K562 (cell line): ENCODE measurements at regions not wholly inside any gene's neighbourhood (a gene's known extent, or its start where the extent isn't known, plus 50 kb on each side); places are given as distances from the start of the nearest gene placed in this dataset.

Experiments used
- ATAC-seq: fragments of 200-7000 bp; cut with Tn5 transposase; 3 replicates; pipeline ENCODE4 v1.9.1; 2020; ENCODE audit warnings: moderate library complexity
- BruUV-seq: library from RNA; stranded (reverse); fragments of 400-500 nt; replicated peaks from 2 replicates; lab custom pipeline; 2021; lab: Mats Ljungman, UMichigan
- CTCF ChIA-PET: fragments of 300-600 bp; formaldehyde crosslinking; extraction: SDS; loops from one replicate; lab custom pipeline; 2021; ENCODE audit warnings: low intra/inter-chr PET ratio; lab: Yijun Ruan, JAX
- POLR2A ChIA-PET: fragments of 300-600, 350-650 bp; sonication (Branson Sonifier 250); formaldehyde crosslinking; extraction: SDS; loops from one replicate; lab custom pipeline; 2021; ENCODE audit warnings: antibody characterized with exemption, inconsistent platforms; lab: Yijun Ruan, JAX
- DNase-seq, 4 experiments: peaks; one replicate each; pipeline versions ENCODE4 v3.0.0 to v3.0.0-alpha.2; 2011 to 2018; ENCODE audit warnings: low spot score in 3 of 4, mixed read lengths in 3 of 4; ENCODE audit errors: extremely low read depth in 1 of 4
- FAIRE-seq: peaks from 2 replicates; lab custom pipeline; 2011; peaks lifted over from hg19 to GRCh38; lab: Jason Lieb, UNC
- H2AFZ ChIP-seq: 2 replicates; pipeline ENCODE4 v1.6.0; 2011; ENCODE audit warnings: low read depth, low read length, control low read depth, inconsistent platforms
- H3K27ac ChIP-seq: fragments of 200-600 bp; 3 replicates; pipeline ENCODE4 v1.8.0; 2011; ENCODE audit warnings: low read depth, mild to moderate bottlenecking, control low read depth, inconsistent platforms, low read length, moderate library complexity, mixed read lengths; ENCODE audit errors: extremely low read depth
- H3K27me3 ChIP-seq, 2 experiments: fragments of 300-600 bp in 1 of 2; 2 replicates in 1 of 2; 3 replicates in 1 of 2; pipeline versions ENCODE4 v1.6.0 to v1.8.0; 2011; ENCODE audit warnings: inconsistent platforms in 2 of 2, low read length in 2 of 2, mild to moderate bottlenecking in 1 of 2, mixed read lengths in 1 of 2, moderate library complexity in 1 of 2; ENCODE audit not compliant: control insufficient read depth in 2 of 2, insufficient read depth in 2 of 2
- H3K36me3 ChIP-seq: fragments of 300-600 bp; 3 replicates; pipeline ENCODE4 v1.8.0; 2011; ENCODE audit warnings: mild to moderate bottlenecking, low read length, inconsistent platforms; ENCODE audit not compliant: control insufficient read depth, insufficient read depth
- H3K4me1 ChIP-seq, 2 experiments: fragments of 200-600 bp in 1 of 2; replicated peaks in 1 of 2; 2 replicates in 1 of 2; 3 replicates in 1 of 2; pipeline versions ENCODE4 v1.5.1 to v1.8.0; 2011; ENCODE audit warnings: inconsistent platforms in 2 of 2, low read length in 2 of 2, mild to moderate bottlenecking in 1 of 2, mixed read lengths in 1 of 2, moderate library complexity in 1 of 2; ENCODE audit not compliant: control insufficient read depth in 2 of 2, insufficient read depth in 2 of 2
- H3K4me2 ChIP-seq: 2 replicates; pipeline ENCODE4 v1.6.1; 2011; ENCODE audit warnings: low read length, control low read depth, inconsistent platforms, mixed read lengths; ENCODE audit not compliant: insufficient read depth
- H3K4me3 ChIP-seq: fragments of 200-600 bp; sonication (generic), shearing (Covaris generic); 2 replicates; pipeline ENCODE4 v1.5.1; 2016; ENCODE audit warnings: control low read depth, inconsistent platforms
- H3K79me2 ChIP-seq: fragments of 200-600 bp; 3 replicates; pipeline ENCODE4 v1.8.0; 2011; ENCODE audit warnings: low read length, inconsistent platforms; ENCODE audit not compliant: control insufficient read depth, insufficient read depth
- H3K9ac ChIP-seq, 2 experiments: 2 replicates each; pipeline versions ENCODE4 v1.6.0 to v1.6.1; 2011; ENCODE audit warnings: low read depth in 2 of 2, low read length in 2 of 2, control low read depth in 1 of 2, inconsistent platforms in 1 of 2, mild to moderate bottlenecking in 1 of 2, mixed read lengths in 1 of 2; ENCODE audit not compliant: insufficient read depth in 1 of 2
- H3K9me1 ChIP-seq: one replicate; pipeline ENCODE4 v1.6.0; 2011; ENCODE audit warnings: inconsistent platforms, mild to moderate bottlenecking, low read length, moderate library complexity; ENCODE audit not compliant: control insufficient read depth, insufficient read depth
- H3K9me3 ChIP-seq: replicated peaks from 2 replicates; pipeline ENCODE4 v1.5.1; 2011; ENCODE audit warnings: low read depth, low read length, inconsistent platforms; ENCODE audit not compliant: control insufficient read depth, insufficient read depth
- H4K20me1 ChIP-seq: replicated peaks from 2 replicates; pipeline ENCODE4 v1.6.1; 2011; ENCODE audit warnings: low read length, inconsistent platforms, mixed read lengths; ENCODE audit not compliant: control insufficient read depth, insufficient read depth
- GTF3C2 ChIP-seq: IDR thresholded peaks from 3 replicates; pipeline ENCODE4 v1.6.1; 2011; ENCODE audit warnings: borderline replicate concordance, mild to moderate bottlenecking, moderate library complexity; ENCODE audit not compliant: insufficient read length; ENCODE audit errors: extremely low read depth
- KHSRP ChIP-seq: fragments of 450-650 bp; IDR thresholded peaks from 2 replicates; pipeline ENCODE4 v1.6.1; 2017
- MYC ChIP-seq, 2 experiments: fragments of 250-450 bp in 1 of 2; sonication (Bioruptor Pico) in 1 of 2; IDR thresholded peaks; 2 replicates each; pipeline versions ENCODE4 v1.5.1 to v1.6.1; 2012 to 2021; ENCODE audit warnings: low read depth in 2 of 2, borderline replicate concordance in 1 of 2, improper control_type of control experiment in 1 of 2, low read length in 1 of 2, mild to moderate bottlenecking in 1 of 2, moderate library complexity in 1 of 2
- POLR2AphosphoS2 ChIP-seq: IDR thresholded peaks from 2 replicates; pipeline ENCODE4 v1.6.1; 2012; ENCODE audit warnings: low read length, improper control_type of control experiment
- WGBS: fragments of 100-300 bp; shearing (Covaris generic); methylation state at CpG from one replicate; pipeline ENCODE4 v1.1.6; 2016; ENCODE audit warnings: low coverage, mixed read lengths; ENCODE audit not compliant: insufficient coverage; ENCODE audit errors: missing lambda C conversion rate; 5-methylcytosine and 5-hydroxymethylcytosine counted together
- in situ Hi-C: fragments of 300-500 bp; cut with MboI; formaldehyde crosslinking; loops from 4 replicates; pipeline ENCODE4 v1.15.0; 2018; ENCODE audit warnings: inconsistent platforms, mixed read lengths
- intact Hi-C: fragments of 100-400 bp; cut with micrococcal nuclease; formaldehyde crosslinking; loops from 2 replicates; pipeline ENCODE4 v1.14.2; 2022

DNA sequence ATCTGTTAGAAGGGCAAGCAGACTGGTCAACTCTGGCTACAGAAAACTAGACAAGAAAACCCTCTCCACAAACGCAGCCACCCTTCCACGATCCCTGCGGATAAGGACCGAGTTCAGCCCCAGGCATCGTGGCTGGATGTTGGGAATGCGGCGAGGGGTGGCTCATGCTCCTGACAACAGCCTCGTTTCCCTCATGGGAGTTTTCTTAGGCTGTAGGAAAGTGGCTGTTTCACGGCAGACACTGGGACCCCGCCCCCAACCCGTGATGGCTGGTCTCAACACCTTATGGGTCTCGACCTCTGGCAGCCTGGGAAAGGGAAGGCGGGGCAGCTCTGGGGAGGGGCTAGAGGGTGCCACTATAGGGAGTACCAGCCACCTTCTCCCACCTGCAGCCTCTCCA, 123.3 kb downstream of the RFLNA start:
- no peak overlapping the region for H2AFZ ChIP-seq
- DNase-seq = no peak
- intact Hi-C loops = no loop called here
- no peak overlapping the region for H3K27ac ChIP-seq
- H3K4me3 ChIP-seq = no peak overlapping the region
- in situ Hi-C loops = no loop called here
- no peak for ATAC-seq
- no peak overlapping the region for H3K4me2 ChIP-seq
- H3K9me1 ChIP-seq = no peaks in the 10 kb centered on the region
- BruUV-seq = no TSS peak
- no peaks in the 10 kb centered on the region for H3K79me2 ChIP-seq
- 91% methylated on average over 10 of the region's 13 CpGs for WGBS
- H4K20me1 ChIP-seq = no peaks in the 10 kb centered on the region
- H3K36me3 ChIP-seq = peaks cover 31% of the 10 kb centered on the region; the same call in 2 of the 3 replicates
- no peaks in the 10 kb centered on the region for H3K27me3 ChIP-seq
- no peak for TF ChIP-seq GTF3C2
- TF ChIP-seq MYC (IDR thresholded peaks at IDR 0.05; ENCODE audit: low read depth, low read length) = no peak
- no peak for TF ChIP-seq MYC (CRISPR knock-in tag; IDR thresholded peaks at IDR 0.05; ENCODE audit: borderline replicate concordance, low read depth)
- TF ChIP-seq KHSRP = no peak
- no peak for TF ChIP-seq POLR2AphosphoS2
- no peaks in the 10 kb centered on the region for H3K9me3 ChIP-seq
- ChIA-PET POLR2A (interaction anchor here (0.8 kb wide), 1 partner anchor 316 kb away, joined by 3 read pairs; no protein-coding TSS in a partner anchor), CTCF (no interaction called here)
- H3K9ac ChIP-seq = no peak overlapping the region
- H3K4me1 ChIP-seq = peaks cover 11 to 45% of the 10 kb centered on the region in 2 experiments
- FAIRE-seq = no peak
